T-helper 2 cell treated with Interferon-gamma antibody and Interleukin-4, amounts not matched to agents 5 μg/mL and 100 μg/mL, for 36 hours (primary cell): ENCODE measurements at regions not wholly inside any gene's neighbourhood (a gene's known extent, or its start where the extent isn't known, plus 50 kb on each side); places are given as distances from the start of the nearest gene placed in this dataset.
A peak's percentile ranks its signal among the peaks of the same experiment; 100 is the strongest.
"Not testable (repeated sequence)": the region's sequence is repeated elsewhere in the genome, so short reads cannot be mapped to it uniquely, and the experiment has no call there.

Experiments used
- DNase-seq: peaks from one replicate; pipeline ENCODE4 v3.0.0; 2021; ENCODE audit warnings: low spot score
- H3K27ac Mint-ChIP-seq: one replicate; pipeline ENCODE4 v1.8.0; 2021; ENCODE audit warnings: mild to moderate bottlenecking, mixed read lengths
- H3K27me3 Mint-ChIP-seq: one replicate; pipeline ENCODE4 v1.8.0; 2021; ENCODE audit warnings: low read depth, mixed read lengths
- H3K36me3 Mint-ChIP-seq: one replicate; pipeline ENCODE4 v1.8.0; 2021; ENCODE audit warnings: low read depth, mixed read lengths
- H3K4me1 Mint-ChIP-seq: one replicate; pipeline ENCODE4 v1.8.0; 2021; ENCODE audit warnings: low read depth, mixed read lengths
- H3K4me3 Mint-ChIP-seq: one replicate; pipeline ENCODE4 v1.8.0; 2022; ENCODE audit warnings: mild to moderate bottlenecking, moderate library complexity, mixed read lengths
- H3K9me3 Mint-ChIP-seq: one replicate; pipeline ENCODE4 v1.8.0; 2021; ENCODE audit warnings: mixed read lengths

DNA sequence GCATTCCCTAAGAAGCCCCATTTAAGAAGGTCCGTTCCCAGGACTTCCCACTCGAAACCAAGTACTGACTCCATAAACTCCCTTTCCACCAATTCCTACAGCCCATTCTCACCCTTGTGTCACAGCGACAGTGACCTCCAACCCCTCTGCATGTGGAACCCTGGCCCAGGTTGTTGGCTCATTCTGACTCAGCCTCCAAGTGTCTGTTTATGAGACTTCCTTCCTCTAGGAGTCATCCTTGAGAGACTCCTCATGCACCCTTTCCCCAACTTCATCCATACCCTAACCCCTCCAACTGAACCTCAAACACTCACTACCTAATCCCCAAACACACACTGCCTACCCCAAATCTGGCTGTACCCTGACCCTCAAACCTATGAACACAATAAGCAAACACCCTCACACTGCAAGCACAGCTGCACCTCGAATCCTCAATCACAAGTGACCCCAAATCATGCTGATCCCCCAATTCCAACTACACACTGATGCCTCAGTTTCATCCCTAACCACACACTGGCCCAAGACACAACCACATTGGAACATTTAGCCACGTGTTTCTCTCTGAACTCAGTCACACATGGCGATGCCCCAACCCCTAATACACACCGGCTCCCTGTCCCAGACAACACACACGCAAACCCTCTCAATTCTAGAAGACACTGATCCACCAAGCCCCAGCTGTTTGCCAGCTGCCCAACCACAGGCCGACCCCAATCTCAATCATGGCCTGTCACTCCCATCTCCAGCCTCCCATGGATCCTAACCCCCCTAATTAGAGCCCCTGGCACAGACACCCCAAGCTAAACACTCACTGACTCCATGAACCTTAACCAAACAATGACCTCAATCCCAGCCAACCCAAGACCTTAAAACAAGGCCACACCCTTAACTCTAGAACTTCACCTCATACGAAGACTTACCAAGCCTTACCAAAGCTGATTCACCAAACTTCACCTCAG is 219.6 kb downstream of the CYP26B1 start:
- H3K4me1 Mint-ChIP-seq: no peaks in the 10 kb centered on the region
- no peaks in the 10 kb centered on the region for H3K27me3 Mint-ChIP-seq
- no peak overlapping the region for H3K27ac Mint-ChIP-seq
- no peak overlapping the region for H3K4me3 Mint-ChIP-seq
- H3K9me3 Mint-ChIP-seq: no peaks in the 10 kb centered on the region
- no peak for DNase-seq
- no peaks in the 10 kb centered on the region for H3K36me3 Mint-ChIP-seq

GRCh38 chr2:71926876-71927756 is 220.5 kb downstream of the CYP26B1 start:
- H3K27me3 Mint-ChIP-seq: no peaks in the 10 kb centered on the region
- no peaks in the 10 kb centered on the region for H3K36me3 Mint-ChIP-seq
- no peak for DNase-seq
- H3K4me3 Mint-ChIP-seq: no peak overlapping the region
- H3K9me3 Mint-ChIP-seq: no peaks in the 10 kb centered on the region
- H3K27ac Mint-ChIP-seq: no peak overlapping the region
- no peaks in the 10 kb centered on the region for H3K4me1 Mint-ChIP-seq

GRCh38 chr2:71926089-71926447 is 221.6 kb downstream of the CYP26B1 start:
- Mint-ChIP-seq H3K27ac (no peak overlapping the region), H3K4me3 (no peak overlapping the region), H3K4me1 (no peaks in the 10 kb centered on the region), H3K9me3 (no peaks in the 10 kb centered on the region), H3K27me3 (no peaks in the 10 kb centered on the region), H3K36me3 (no peaks in the 10 kb centered on the region)
- DNase-seq: no peak

DNA sequence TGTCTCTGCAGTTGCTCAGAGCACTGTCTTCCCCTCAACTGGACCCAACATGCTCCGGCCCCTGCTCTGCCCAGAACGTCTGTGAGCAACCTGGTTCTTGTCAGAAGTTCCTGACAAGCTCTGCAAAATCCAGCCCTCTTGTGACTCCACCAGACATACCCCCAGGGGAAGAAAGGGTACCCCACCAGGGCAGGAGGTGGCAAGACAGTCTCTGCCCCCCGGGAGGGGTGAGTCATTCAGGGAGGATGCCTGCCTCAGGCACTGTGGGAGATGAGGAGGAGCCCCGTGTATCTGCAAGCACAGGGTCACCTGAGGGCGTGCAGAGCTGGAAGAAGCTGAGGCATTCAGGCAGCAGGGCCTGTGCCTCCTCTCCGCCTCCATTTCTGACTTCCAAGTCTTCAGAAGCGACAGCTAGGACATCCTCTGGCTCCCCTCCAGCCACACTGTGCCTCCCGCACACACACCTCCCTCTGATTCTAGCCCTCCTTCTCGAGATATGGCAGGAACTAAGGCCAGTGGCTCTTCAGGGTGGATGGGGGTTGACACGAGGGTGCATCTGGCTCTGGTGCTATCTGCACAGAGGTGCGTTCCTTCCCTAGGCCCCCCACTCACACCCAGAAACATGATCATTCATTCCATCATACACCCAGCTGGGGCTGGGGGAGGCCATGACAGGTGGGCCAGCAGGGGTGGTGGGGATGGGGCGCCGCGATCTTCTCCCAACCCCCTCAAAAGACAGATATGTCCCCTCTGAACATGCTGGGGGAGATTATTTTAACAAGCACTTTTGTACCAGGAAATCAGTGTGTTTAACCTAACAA is 222.2 kb downstream of the CYP26B1 start:
- H3K4me3 Mint-ChIP-seq: no peak overlapping the region
- no peaks in the 10 kb centered on the region for H3K4me1 Mint-ChIP-seq
- no peak overlapping the region for H3K27ac Mint-ChIP-seq
- H3K27me3 Mint-ChIP-seq: no peaks in the 10 kb centered on the region
- no peak for DNase-seq
- H3K9me3 Mint-ChIP-seq: no peaks in the 10 kb centered on the region
- no peaks in the 10 kb centered on the region for H3K36me3 Mint-ChIP-seq

- Mint-ChIP-seq H3K4me3 (no peak overlapping the region), H3K27ac (no peak overlapping the region), H3K27me3 (no peaks in the 10 kb centered on the region), H3K9me3 (no peaks in the 10 kb centered on the region), H3K4me1 (no peaks in the 10 kb centered on the region), H3K36me3 (no peaks in the 10 kb centered on the region)
- DNase-seq: peak; percentile 29
These were observed 223.7 kb downstream of the CYP26B1 start for GRCh38 chr2:71923887-71924533.

- no peaks in the 10 kb centered on the region for H3K4me1 Mint-ChIP-seq
- no peaks in the 10 kb centered on the region for H3K9me3 Mint-ChIP-seq
- no peak overlapping the region for H3K4me3 Mint-ChIP-seq
- H3K36me3 Mint-ChIP-seq: no peaks in the 10 kb centered on the region
- H3K27me3 Mint-ChIP-seq: peaks cover 3% of the 10 kb centered on the region
- no peak overlapping the region for H3K27ac Mint-ChIP-seq
- DNase-seq: no peak
These were observed 224.5 kb downstream of the CYP26B1 start for GRCh38 chr2:71923143-71923525.

DNA sequence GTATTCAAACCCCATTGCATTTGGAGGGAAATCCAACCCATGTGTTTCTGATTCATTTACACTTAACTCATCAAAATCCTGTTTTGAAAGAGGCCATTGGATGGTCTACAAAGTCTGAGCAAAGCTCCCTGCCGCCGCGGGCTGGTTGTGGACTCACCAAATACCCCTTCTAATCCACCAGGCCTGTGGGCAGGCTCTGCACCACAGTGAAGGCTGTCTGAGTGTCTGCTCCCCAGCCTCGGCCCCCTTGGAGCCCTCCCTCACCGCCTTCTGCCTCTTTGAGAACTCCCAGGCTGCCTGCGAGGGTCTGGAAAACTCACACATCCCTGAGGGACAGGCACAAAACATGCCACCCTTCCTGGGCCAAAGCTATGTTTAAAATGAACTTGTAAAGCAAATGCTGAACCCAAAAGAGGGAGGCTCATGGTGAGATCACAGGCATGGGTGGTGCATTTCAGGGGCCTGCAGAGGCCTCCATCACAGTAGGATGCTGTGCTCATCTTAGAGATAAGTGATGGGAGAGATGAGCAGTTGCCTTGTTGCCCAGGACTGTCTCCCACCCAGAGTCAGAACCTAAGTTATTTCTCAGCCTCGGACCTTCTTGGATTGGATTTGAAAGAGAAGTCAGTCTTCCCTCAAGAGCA is 225.0 kb downstream of the CYP26B1 start:
- H3K27me3 Mint-ChIP-seq: peaks cover 3% of the 10 kb centered on the region
- no peak for DNase-seq
- H3K9me3 Mint-ChIP-seq: no peaks in the 10 kb centered on the region
- H3K4me1 Mint-ChIP-seq: no peaks in the 10 kb centered on the region
- H3K27ac Mint-ChIP-seq: no peak overlapping the region
- no peaks in the 10 kb centered on the region for H3K36me3 Mint-ChIP-seq
- H3K4me3 Mint-ChIP-seq: no peak overlapping the region

DNA sequence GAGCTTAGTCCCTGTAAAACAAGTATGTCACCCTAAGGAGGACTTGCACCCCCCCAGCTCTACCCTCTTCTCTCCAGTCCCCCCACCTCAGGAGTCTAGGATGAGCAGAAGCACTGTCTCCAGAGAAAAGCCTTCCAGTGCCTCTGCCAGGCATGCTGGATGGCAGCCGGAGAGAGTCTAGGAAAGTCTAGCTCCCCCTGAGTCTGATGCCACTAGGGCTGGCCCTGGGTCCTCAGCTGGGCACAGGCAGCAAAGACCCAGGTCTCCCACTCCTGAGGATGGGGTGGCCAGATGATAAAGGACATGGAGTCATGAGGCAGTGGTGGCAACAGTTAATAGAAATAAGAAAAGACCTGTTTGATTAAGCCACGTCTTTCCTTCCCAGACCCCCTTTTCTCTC is 225.6 kb downstream of the CYP26B1 start:
- no peaks in the 10 kb centered on the region for H3K36me3 Mint-ChIP-seq
- no peak overlapping the region for H3K27ac Mint-ChIP-seq
- H3K27me3 Mint-ChIP-seq: peaks cover 3% of the 10 kb centered on the region
- no peak for DNase-seq
- no peaks in the 10 kb centered on the region for H3K4me1 Mint-ChIP-seq
- no peaks in the 10 kb centered on the region for H3K9me3 Mint-ChIP-seq
- H3K4me3 Mint-ChIP-seq: no peak overlapping the region

DNA sequence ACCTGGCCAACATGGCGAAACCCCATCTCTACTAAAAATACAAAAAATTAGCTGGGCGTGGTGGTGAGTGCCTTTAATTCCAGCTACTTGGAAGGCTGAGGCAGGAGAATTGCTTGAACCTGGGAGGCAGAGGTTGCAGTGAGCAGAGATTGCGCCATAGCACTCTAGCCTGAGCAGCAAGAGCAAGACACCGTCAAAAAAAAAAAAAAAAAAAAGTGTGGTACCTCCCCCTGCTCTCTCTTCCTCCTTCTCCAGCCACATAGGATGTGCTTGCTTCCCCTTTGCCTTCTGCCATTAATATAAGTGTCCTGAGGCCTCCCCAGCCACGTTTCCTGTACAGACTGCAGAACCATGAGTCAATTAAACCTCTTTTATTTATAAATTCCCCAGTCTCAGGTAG is 226.8 kb downstream of the CYP26B1 start:
- H3K27me3 Mint-ChIP-seq, H3K9me3 Mint-ChIP-seq, H3K36me3 Mint-ChIP-seq, H3K4me3 Mint-ChIP-seq, DNase-seq, H3K4me1 Mint-ChIP-seq, H3K27ac Mint-ChIP-seq: not testable (repeated sequence)

GRCh38 chr2:71919708-71920107 is 228.0 kb downstream of the CYP26B1 start:
- no peaks in the 10 kb centered on the region for H3K9me3 Mint-ChIP-seq
- H3K27me3 Mint-ChIP-seq: peaks cover 6% of the 10 kb centered on the region
- H3K36me3 Mint-ChIP-seq: no peaks in the 10 kb centered on the region
- no peak overlapping the region for H3K27ac Mint-ChIP-seq
- no peaks in the 10 kb centered on the region for H3K4me1 Mint-ChIP-seq
- no peak overlapping the region for H3K4me3 Mint-ChIP-seq
- no peak for DNase-seq

- Mint-ChIP-seq H3K27ac (no peak overlapping the region), H3K36me3 (no peaks in the 10 kb centered on the region), H3K9me3 (peaks cover 11% of the 10 kb centered on the region), H3K27me3 (no peaks in the 10 kb centered on the region), H3K4me3 (no peak overlapping the region), H3K4me1 (no peaks in the 10 kb centered on the region)
- DNase-seq: no peak
These were observed 237.4 kb downstream of the CYP26B1 start for GRCh38 chr2:71910277-71910676.

GRCh38 chr2:71908798-71909197 is 238.9 kb downstream of the CYP26B1 start:
- H3K9me3 Mint-ChIP-seq: peaks cover 11% of the 10 kb centered on the region
- no peaks in the 10 kb centered on the region for H3K4me1 Mint-ChIP-seq
- H3K4me3 Mint-ChIP-seq: no peak overlapping the region
- no peak overlapping the region for H3K27ac Mint-ChIP-seq
- H3K36me3 Mint-ChIP-seq: no peaks in the 10 kb centered on the region
- no peak for DNase-seq
- H3K27me3 Mint-ChIP-seq: no peaks in the 10 kb centered on the region

- Mint-ChIP-seq H3K9me3 (peaks cover 11% of the 10 kb centered on the region), H3K27me3 (no peaks in the 10 kb centered on the region)
These were observed 240.2 kb downstream of the CYP26B1 start for GRCh38 chr2:71907503-71907902.

More at GRCh38 chr2:71907503-71907902, 240.2 kb downstream of the CYP26B1 start:
- Mint-ChIP-seq H3K4me1 (no peaks in the 10 kb centered on the region), H3K36me3 (no peaks in the 10 kb centered on the region), H3K4me3 (no peak overlapping the region), H3K27ac (no peak overlapping the region)
- no peak for DNase-seq
